ENCODE measurements at regions not wholly inside any gene's neighbourhood (a gene's known extent, or its start where the extent isn't known, plus 50 kb on each side); places are given as distances from the start of the nearest gene placed in this dataset.

DNA sequence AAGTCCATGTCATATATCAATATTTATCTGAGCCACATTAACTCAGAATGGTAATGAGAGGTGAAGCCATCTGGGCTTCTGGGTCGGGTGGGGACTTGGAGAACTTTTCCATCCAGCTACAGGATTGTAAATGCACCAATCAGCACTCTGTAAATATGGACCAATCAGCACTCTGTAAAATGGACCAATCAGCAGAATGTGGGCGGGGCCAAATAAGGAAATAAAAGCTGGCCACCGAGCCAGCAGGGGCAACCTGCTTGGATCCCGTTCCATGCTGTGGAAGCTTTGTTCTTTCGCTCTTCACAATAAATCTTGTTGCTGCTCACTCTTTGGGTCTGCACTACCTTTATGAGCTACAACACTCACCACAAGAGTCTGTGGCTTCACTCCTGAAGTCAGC lies 253.4 kb downstream of the JRKL start:
- no peak for DNase-seq
- TF ChIP-seq, protein P1, sequence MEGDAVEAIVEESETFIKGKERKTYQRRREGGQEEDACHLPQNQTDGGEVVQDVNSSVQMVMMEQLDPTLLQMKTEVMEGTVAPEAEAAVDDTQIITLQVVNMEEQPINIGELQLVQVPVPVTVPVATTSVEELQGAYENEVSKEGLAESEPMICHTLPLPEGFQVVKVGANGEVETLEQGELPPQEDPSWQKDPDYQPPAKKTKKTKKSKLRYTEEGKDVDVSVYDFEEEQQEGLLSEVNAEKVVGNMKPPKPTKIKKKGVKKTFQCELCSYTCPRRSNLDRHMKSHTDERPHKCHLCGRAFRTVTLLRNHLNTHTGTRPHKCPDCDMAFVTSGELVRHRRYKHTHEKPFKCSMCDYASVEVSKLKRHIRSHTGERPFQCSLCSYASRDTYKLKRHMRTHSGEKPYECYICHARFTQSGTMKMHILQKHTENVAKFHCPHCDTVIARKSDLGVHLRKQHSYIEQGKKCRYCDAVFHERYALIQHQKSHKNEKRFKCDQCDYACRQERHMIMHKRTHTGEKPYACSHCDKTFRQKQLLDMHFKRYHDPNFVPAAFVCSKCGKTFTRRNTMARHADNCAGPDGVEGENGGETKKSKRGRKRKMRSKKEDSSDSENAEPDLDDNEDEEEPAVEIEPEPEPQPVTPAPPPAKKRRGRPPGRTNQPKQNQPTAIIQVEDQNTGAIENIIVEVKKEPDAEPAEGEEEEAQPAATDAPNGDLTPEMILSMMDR (IDR thresholded peaks at IDR 0.05): no peak
- Mint-ChIP-seq H3K27ac (no peak overlapping the region), H3K27me3 (ENCODE audit: insufficient read depth) (no peaks in the 10 kb centered on the region), H3K4me3 (no peak overlapping the region), H3K9me3 (peaks cover 19% of the 10 kb centered on the region), H3K36me3 (ENCODE audit: low read depth) (no peaks in the 10 kb centered on the region; the same call in 1 of the 2 replicates), H3K4me1 (ENCODE audit: low read depth) (no peaks in the 10 kb centered on the region)

GRCh38 chr11:96647621-96648020 lies 257.8 kb downstream of the JRKL start:
- Mint-ChIP-seq H3K4me3 (no peak overlapping the region), H3K27ac (no peak overlapping the region), H3K4me1 (ENCODE audit: low read depth) (no peaks in the 10 kb centered on the region), H3K27me3 (ENCODE audit: insufficient read depth) (no peaks in the 10 kb centered on the region), H3K36me3 (ENCODE audit: low read depth) (no peaks in the 10 kb centered on the region; the same call in 1 of the 2 replicates), H3K9me3 (peaks cover 28% of the 10 kb centered on the region)
- TF ChIP-seq, protein P1 (IDR thresholded peaks at IDR 0.05): no peak
- DNase-seq: no peak

DNA sequence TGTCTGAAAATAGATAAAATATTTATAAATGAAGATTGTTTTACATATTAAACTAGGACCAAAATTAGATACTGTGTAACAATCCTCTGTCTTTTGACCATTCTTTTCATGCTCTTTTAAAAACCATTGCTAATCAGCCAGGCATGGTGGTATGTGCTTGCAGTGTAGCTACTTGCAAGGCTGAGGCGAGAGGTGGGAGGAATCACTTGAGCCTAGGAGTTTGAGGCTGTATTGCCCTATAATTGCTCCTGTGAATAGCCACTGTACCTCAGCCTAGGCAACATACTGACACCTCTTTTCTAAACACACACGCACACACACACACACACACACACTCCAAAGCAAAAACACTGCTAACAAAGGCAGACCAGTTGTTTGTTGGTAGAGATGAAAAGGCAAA lies 259.2 kb downstream of the JRKL start:
- no peaks in the 10 kb centered on the region for H3K27me3 Mint-ChIP-seq (ENCODE audit: insufficient read depth)
- H3K36me3 Mint-ChIP-seq (ENCODE audit: low read depth): no peaks in the 10 kb centered on the region
- H3K4me1 Mint-ChIP-seq (ENCODE audit: low read depth): no peaks in the 10 kb centered on the region
- H3K9me3 Mint-ChIP-seq: peaks cover 21% of the 10 kb centered on the region
- DNase-seq: no peak
- TF ChIP-seq, protein P1 (IDR thresholded peaks at IDR 0.05): no peak
- H3K27ac Mint-ChIP-seq: no peak overlapping the region
- no peak overlapping the region for H3K4me3 Mint-ChIP-seq

- Mint-ChIP-seq H3K27ac (no peak overlapping the region), H3K4me3 (no peak overlapping the region), H3K36me3 (ENCODE audit: low read depth) (no peaks in the 10 kb centered on the region), H3K27me3 (ENCODE audit: insufficient read depth) (no peaks in the 10 kb centered on the region), H3K9me3 (peaks cover 21% of the 10 kb centered on the region), H3K4me1 (ENCODE audit: low read depth) (no peaks in the 10 kb centered on the region)
- no peak for DNase-seq
- TF ChIP-seq, protein P1 (IDR thresholded peaks at IDR 0.05): no peak
Measured at GRCh38 chr11:96652516-96652915, 262.7 kb downstream of the JRKL start.

DNA sequence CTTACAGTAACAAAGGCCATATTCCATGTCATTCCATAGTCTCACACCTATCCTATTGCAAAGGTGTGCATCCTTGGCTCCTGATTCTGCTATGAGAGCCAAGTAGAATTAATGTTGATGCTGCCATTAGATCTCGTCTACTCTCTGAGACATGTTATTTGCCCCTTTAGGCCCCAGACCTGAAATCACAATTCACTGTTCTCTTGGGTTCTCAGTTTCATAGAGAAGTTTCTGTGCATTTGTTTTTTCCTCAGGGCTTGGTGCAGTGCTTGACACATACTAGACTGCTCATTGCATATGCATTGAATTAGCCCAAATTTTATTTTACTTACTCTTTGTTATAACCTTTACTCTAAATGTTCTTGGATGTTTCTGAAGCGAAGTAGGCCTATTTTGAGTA lies 265.7 kb downstream of the JRKL start:
- H3K9me3 Mint-ChIP-seq: peaks cover 12% of the 10 kb centered on the region
- no peak overlapping the region for H3K27ac Mint-ChIP-seq
- no peak overlapping the region for H3K4me3 Mint-ChIP-seq
- no peaks in the 10 kb centered on the region for H3K4me1 Mint-ChIP-seq (ENCODE audit: low read depth)
- no peak for DNase-seq
- no peaks in the 10 kb centered on the region for H3K27me3 Mint-ChIP-seq (ENCODE audit: insufficient read depth)
- H3K36me3 Mint-ChIP-seq (ENCODE audit: low read depth): no peaks in the 10 kb centered on the region
- TF ChIP-seq, protein P1 (IDR thresholded peaks at IDR 0.05): no peak

GRCh38 chr11:96658436-96658835 lies 268.6 kb downstream of the JRKL start:
- no peak for DNase-seq
- no peaks in the 10 kb centered on the region for H3K27me3 Mint-ChIP-seq (ENCODE audit: insufficient read depth)
- no peak overlapping the region for H3K27ac Mint-ChIP-seq
- H3K4me3 Mint-ChIP-seq: no peak overlapping the region
- no peaks in the 10 kb centered on the region for H3K4me1 Mint-ChIP-seq (ENCODE audit: low read depth)
- TF ChIP-seq, protein P1 (IDR thresholded peaks at IDR 0.05): no peak
- H3K36me3 Mint-ChIP-seq (ENCODE audit: low read depth): no peaks in the 10 kb centered on the region
- H3K9me3 Mint-ChIP-seq: peaks cover 8% of the 10 kb centered on the region
